BLaER1 treated with 17β-estradiol and CSF1 and Interleukin-3, amounts not matched to agents 10 nM and 100 nM (cell line): ENCODE measurements at regions not wholly inside any gene's neighbourhood (a gene's known extent, or its start where the extent isn't known, plus 50 kb on each side); places are given as distances from the start of the nearest gene placed in this dataset.
A peak's percentile ranks its signal among the peaks of the same experiment; 100 is the strongest.
"Not testable (repeated sequence)": the region's sequence is repeated elsewhere in the genome, so short reads cannot be mapped to it uniquely, and the experiment has no call there.

ENCODE experiments used
- H3K27ac ChIP-seq, 11 experiments: shearing (Covaris generic); formaldehyde crosslinking; 2 replicates each; pipeline ENCODE4 v1.8.1; 2022
- H3K27me3 ChIP-seq, 11 experiments: shearing (Covaris generic); formaldehyde crosslinking; 2 replicates each; pipeline ENCODE4 v1.8.1; 2022
- H3K36me3 ChIP-seq, 11 experiments: shearing (Covaris generic); formaldehyde crosslinking; 2 replicates each; pipeline ENCODE4 v1.8.1; 2022
- H3K4me1 ChIP-seq, 10 experiments: shearing (Covaris generic); formaldehyde crosslinking; 2 replicates each; pipeline ENCODE4 v1.8.1; 2022
- H3K4me2 ChIP-seq, 11 experiments: shearing (Covaris generic); formaldehyde crosslinking; 2 replicates each; pipeline ENCODE4 v1.8.1; 2022
- H3K4me3 ChIP-seq, 10 experiments: shearing (Covaris generic); formaldehyde crosslinking; 2 replicates each; pipeline ENCODE4 v1.8.1; 2022
- H3K9ac ChIP-seq, 11 experiments: shearing (Covaris generic); formaldehyde crosslinking; 2 replicates each; pipeline ENCODE4 v1.8.1; 2022
- H3K9me3 ChIP-seq, 11 experiments: shearing (Covaris generic); formaldehyde crosslinking; replicated peaks in 1 of 11; 2 replicates each; pipeline ENCODE4 v1.8.1; 2022
- H4K20me1 ChIP-seq, 11 experiments: shearing (Covaris generic); formaldehyde crosslinking; 2 replicates each; pipeline ENCODE4 v1.8.1; 2022
- Cebpa-rat ChIP-seq, 11 experiments: shearing (Covaris generic); IDR thresholded peaks; 2 replicates each; pipeline ENCODE4 v1.8.1; 2022

GRCh38 chr9:89850153-89850552 is 245.3 kb downstream of the GADD45G start:
- H4K20me1 ChIP-seq = no peaks in the 10 kb centered on the region
- no peak overlapping the region for H3K9ac ChIP-seq
- H3K4me1 ChIP-seq = peaks cover 0 to 8% (median 5%) of the 10 kb centered on the region in 10 experiments; a peak in 8 of 20 replicates
- H3K9me3 ChIP-seq = no peaks in the 10 kb centered on the region
- H3K27ac ChIP-seq = no peak overlapping the region
- no peak overlapping the region for H3K4me3 ChIP-seq
- H3K27me3 ChIP-seq = no peaks in the 10 kb centered on the region
- TF ChIP-seq Cebpa-rat (IDR thresholded peaks at IDR 0.05) = no peak
- no peak overlapping the region for H3K4me2 ChIP-seq
- no peaks in the 10 kb centered on the region for H3K36me3 ChIP-seq

- no peak overlapping the region for H3K4me3 ChIP-seq
- H3K4me1 ChIP-seq = peaks cover 0 to 8% (median 4%) of the 10 kb centered on the region in 10 experiments; a peak in 8 of 20 replicates
- H3K4me2 ChIP-seq = no peak overlapping the region
- no peaks in the 10 kb centered on the region for H3K36me3 ChIP-seq
- no peak for TF ChIP-seq Cebpa-rat (IDR thresholded peaks at IDR 0.05)
- H3K9me3 ChIP-seq = no peaks in the 10 kb centered on the region
- H3K27me3 ChIP-seq = no peaks in the 10 kb centered on the region
- no peak overlapping the region for H3K27ac ChIP-seq
- no peak overlapping the region for H3K9ac ChIP-seq
- no peaks in the 10 kb centered on the region for H4K20me1 ChIP-seq
Measured at GRCh38 chr9:89850631-89851325, 246.0 kb downstream of the GADD45G start.

GRCh38 chr9:89853161-89853560 is 248.3 kb downstream of the GADD45G start:
- no peak overlapping the region for H3K4me2 ChIP-seq
- H3K4me1 ChIP-seq = peaks cover 0 to 16% (median 9%) of the 10 kb centered on the region in 10 experiments; a peak in 10 of 20 replicates
- TF ChIP-seq Cebpa-rat (IDR thresholded peaks at IDR 0.05) = no peak
- no peak overlapping the region for H3K27ac ChIP-seq
- no peaks in the 10 kb centered on the region for H3K27me3 ChIP-seq
- H4K20me1 ChIP-seq = no peaks in the 10 kb centered on the region
- H3K9ac ChIP-seq = no peak overlapping the region
- no peaks in the 10 kb centered on the region for H3K36me3 ChIP-seq
- peaks cover 0 to 1% (median 0%) of the 10 kb centered on the region in 11 experiments; a peak in 1 of 22 replicates for H3K9me3 ChIP-seq
- no peak overlapping the region for H3K4me3 ChIP-seq

GRCh38 chr9:89853931-89854330 is 249.1 kb downstream of the GADD45G start:
- Histone ChIP-seq H3K9me3 (peaks cover 0 to 2% (median 0%) of the 10 kb centered on the region in 11 experiments; a peak in 2 of 22 replicates), H3K27me3 (no peaks in the 10 kb centered on the region), H3K4me1 (peaks cover 0 to 10% (median 7%) of the 10 kb centered on the region in 10 experiments; a peak in 10 of 20 replicates), H3K9ac (no peak overlapping the region), H3K36me3 (no peaks in the 10 kb centered on the region), H3K4me2 (no peak overlapping the region), H3K27ac (no peak overlapping the region), H4K20me1 (no peaks in the 10 kb centered on the region), H3K4me3 (no peak overlapping the region)
- no peak for TF ChIP-seq Cebpa-rat (IDR thresholded peaks at IDR 0.05)

- peaks cover 0 to 8% (median 5%) of the 10 kb centered on the region in 10 experiments; a peak in 10 of 20 replicates for H3K4me1 ChIP-seq
- no peak overlapping the region for H3K9ac ChIP-seq
- TF ChIP-seq Cebpa-rat (IDR thresholded peaks at IDR 0.05) = no peak
- H3K4me2 ChIP-seq = no peak overlapping the region
- H3K27ac ChIP-seq = no peak overlapping the region
- no peaks in the 10 kb centered on the region for H4K20me1 ChIP-seq
- H3K9me3 ChIP-seq = peaks cover 0 to 2% (median 0%) of the 10 kb centered on the region in 11 experiments; a peak in 2 of 22 replicates
- H3K4me3 ChIP-seq = no peak overlapping the region
- no peaks in the 10 kb centered on the region for H3K27me3 ChIP-seq
- H3K36me3 ChIP-seq = no peaks in the 10 kb centered on the region
Measured at GRCh38 chr9:89854715-89855475, 250.1 kb downstream of the GADD45G start.

- not testable (repeated sequence) for H3K27me3 ChIP-seq, H3K4me1 ChIP-seq, H3K4me3 ChIP-seq, H3K9me3 ChIP-seq, H4K20me1 ChIP-seq, H3K36me3 ChIP-seq, H3K27ac ChIP-seq, H3K9ac ChIP-seq
- peak overlapping the region in 6 of 11 experiments; percentile 16 to 41 (median 26); a peak in 6 of 22 replicates for H3K4me2 ChIP-seq
Measured at GRCh38 chr9:89856296-89856695, 251.5 kb downstream of the GADD45G start.

- H3K36me3 ChIP-seq, H4K20me1 ChIP-seq, H3K4me1 ChIP-seq, H3K4me3 ChIP-seq, H3K27ac ChIP-seq, H3K9ac ChIP-seq, H3K9me3 ChIP-seq, H3K27me3 ChIP-seq: not testable (repeated sequence)
- H3K4me2 ChIP-seq = 0 out of 22 replicates have a peak overlapping the region, but pooled peaks of 1 of the 11 experiments have one; percentile 41
Measured at GRCh38 chr9:89856950-89857349, 252.1 kb downstream of the GADD45G start.

- H3K27me3 ChIP-seq, H3K27ac ChIP-seq, H3K4me2 ChIP-seq, H3K9ac ChIP-seq, H3K36me3 ChIP-seq, H3K4me3 ChIP-seq, H3K9me3 ChIP-seq, H4K20me1 ChIP-seq: not testable (repeated sequence)
- peaks cover 3 to 34% (median 28%) of the 10 kb centered on the region in 10 experiments; a peak in 18 of 20 replicates for H3K4me1 ChIP-seq
Measured at GRCh38 chr9:89859842-89860241, 255.0 kb downstream of the GADD45G start.

GRCh38 chr9:89861371-89861770 is 256.6 kb downstream of the GADD45G start:
- H3K27ac ChIP-seq, H3K9ac ChIP-seq, H3K27me3 ChIP-seq: not testable (repeated sequence)

More at GRCh38 chr9:89861371-89861770, 256.6 kb downstream of the GADD45G start:
- H3K36me3 ChIP-seq, H3K4me2 ChIP-seq, H3K9me3 ChIP-seq, H3K4me3 ChIP-seq, H4K20me1 ChIP-seq: not testable (repeated sequence)
- peaks cover 15 to 45% (median 40%) of the 10 kb centered on the region in 10 experiments for H3K4me1 ChIP-seq
